GM23338 (cell line): ENCODE measurements at regions not wholly inside any gene's neighbourhood (a gene's known extent, or its start where the extent isn't known, plus 50 kb on each side); places are given as distances from the start of the nearest gene placed in this dataset.

Experiments used
- CREB1 ChIP-seq: fragments of 250-450 bp; sonication (Bioruptor Pico); IDR thresholded peaks from 2 replicates; pipeline ENCODE4 v1.5.0; 2020; ENCODE audit warnings: low read depth, mild to moderate bottlenecking, moderate library complexity
- EZH2 ChIP-seq: fragments of 200-600 bp; sonication (generic); IDR thresholded peaks from one replicate; pipeline ENCODE4 v1.8.0; 2017; ENCODE audit warnings: antibody characterized with exemption, mild to moderate bottlenecking, low read depth; ENCODE audit not compliant: unreplicated experiment
- EZH2phosphoT487 ChIP-seq: fragments of 200-600 bp; sonication (generic); IDR thresholded peaks from one replicate; pipeline ENCODE4 v1.8.1; 2018; ENCODE audit warnings: antibody characterized with exemption; ENCODE audit not compliant: unreplicated experiment
- POLR2AphosphoS5 ChIP-seq: IDR thresholded peaks from 2 replicates; pipeline ENCODE4 v1.6.1; 2016; ENCODE audit warnings: antibody characterized with exemption, low read depth
- REST ChIP-seq: IDR thresholded peaks from one replicate; pipeline ENCODE4 v1.6.1; 2018; ENCODE audit warnings: antibody characterized with exemption; ENCODE audit not compliant: unreplicated experiment
- TF ChIP-seq, protein P1 (sequence below), 2 experiments: fragments of 200-600 bp in 1 of 2; sonication (generic) in 1 of 2; conservative IDR thresholded peaks; 2 replicates each; pipeline versions ENCODE4 v1.5.1 to v1.6.1; 2016 to 2017; ENCODE audit warnings: antibody characterized with exemption in 2 of 2, low read depth in 2 of 2, mild to moderate bottlenecking in 2 of 2, moderate library complexity in 1 of 2

DNA sequence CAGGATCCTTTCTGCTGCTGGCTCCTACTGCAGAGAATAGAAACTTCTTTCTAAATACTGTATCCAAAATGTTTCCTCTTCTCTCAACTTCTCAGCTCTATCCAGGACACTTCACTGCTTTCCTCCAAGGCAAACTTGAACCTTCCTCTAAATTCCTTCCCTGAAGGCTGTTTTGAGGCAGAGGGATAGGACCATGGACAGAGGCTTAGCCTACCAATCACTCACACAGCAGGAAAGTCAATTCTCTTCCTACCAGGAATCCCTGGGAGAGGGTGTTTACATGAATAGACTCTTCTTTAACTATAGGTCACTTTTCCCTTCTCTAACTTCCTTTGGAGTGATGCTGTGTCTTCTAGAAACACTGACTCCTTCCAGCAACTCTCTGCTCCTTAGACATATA, 115.6 kb upstream of the MKLN1 start:
- TF ChIP-seq CREB1: no peak
- TF ChIP-seq, protein P1, sequence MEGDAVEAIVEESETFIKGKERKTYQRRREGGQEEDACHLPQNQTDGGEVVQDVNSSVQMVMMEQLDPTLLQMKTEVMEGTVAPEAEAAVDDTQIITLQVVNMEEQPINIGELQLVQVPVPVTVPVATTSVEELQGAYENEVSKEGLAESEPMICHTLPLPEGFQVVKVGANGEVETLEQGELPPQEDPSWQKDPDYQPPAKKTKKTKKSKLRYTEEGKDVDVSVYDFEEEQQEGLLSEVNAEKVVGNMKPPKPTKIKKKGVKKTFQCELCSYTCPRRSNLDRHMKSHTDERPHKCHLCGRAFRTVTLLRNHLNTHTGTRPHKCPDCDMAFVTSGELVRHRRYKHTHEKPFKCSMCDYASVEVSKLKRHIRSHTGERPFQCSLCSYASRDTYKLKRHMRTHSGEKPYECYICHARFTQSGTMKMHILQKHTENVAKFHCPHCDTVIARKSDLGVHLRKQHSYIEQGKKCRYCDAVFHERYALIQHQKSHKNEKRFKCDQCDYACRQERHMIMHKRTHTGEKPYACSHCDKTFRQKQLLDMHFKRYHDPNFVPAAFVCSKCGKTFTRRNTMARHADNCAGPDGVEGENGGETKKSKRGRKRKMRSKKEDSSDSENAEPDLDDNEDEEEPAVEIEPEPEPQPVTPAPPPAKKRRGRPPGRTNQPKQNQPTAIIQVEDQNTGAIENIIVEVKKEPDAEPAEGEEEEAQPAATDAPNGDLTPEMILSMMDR (conservative IDR thresholded peaks at IDR 0.05; ENCODE audit: low read depth in 2 of 2): no peak
- TF ChIP-seq REST: peak; percentile 92
- no peak for TF ChIP-seq EZH2phosphoT487
- no peak for TF ChIP-seq EZH2
- TF ChIP-seq POLR2AphosphoS5: no peak
